ENCODE measurements at regions not wholly inside any gene's neighbourhood (a gene's known extent, or its start where the extent isn't known, plus 50 kb on each side); places are given as distances from the start of the nearest gene placed in this dataset.
"Not testable (repeated sequence)": the region's sequence is repeated elsewhere in the genome, so short reads cannot be mapped to it uniquely, and the experiment has no call there.

- TF ChIP-seq GATA1 (IDR thresholded peaks at IDR 0.05; ENCODE audit: low read depth, low read length) (no peak), POLR2A (IDR thresholded peaks at IDR 0.05; ENCODE audit: low read length) (no peak)
- no peak for DNase-seq
These were observed 534.5 kb downstream of the TMEM38B start for GRCh38 chr9:106228861-106229260.

DNA sequence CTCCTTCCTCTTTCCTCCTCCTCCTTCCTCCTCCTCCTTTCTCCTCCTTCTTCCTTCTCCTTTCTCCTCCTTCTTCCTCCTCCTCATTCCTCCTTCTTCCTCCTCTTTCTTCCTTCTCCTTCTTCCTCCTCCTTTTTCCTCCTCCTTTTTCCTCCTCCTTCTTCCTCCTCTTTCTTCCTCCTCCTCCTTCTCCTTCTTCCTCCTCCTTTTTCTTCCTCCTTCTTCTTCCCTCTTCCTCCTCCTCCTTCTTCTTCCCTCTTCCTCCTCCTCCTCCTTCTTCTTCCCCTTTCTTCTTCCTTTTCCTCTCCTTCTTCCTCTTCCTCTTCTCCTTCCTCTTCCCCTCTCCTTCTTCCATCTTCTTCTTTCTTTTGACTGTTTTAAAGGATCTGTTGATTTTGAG lies 538.8 kb downstream of the TMEM38B start:
- TF ChIP-seq GATA1 (IDR thresholded peaks at IDR 0.05; ENCODE audit: low read depth, low read length): no peak
- TF ChIP-seq POLR2A (IDR thresholded peaks at IDR 0.05; ENCODE audit: low read length): no peak

GRCh38 chr9:106260908-106261307 lies 566.6 kb downstream of the TMEM38B start:
- DNase-seq: not testable (repeated sequence)

More for the DNA sequence above, 538.8 kb downstream of the TMEM38B start:
- DNase-seq: no peak

- no peak for DNase-seq
- TF ChIP-seq GATA1 (IDR thresholded peaks at IDR 0.05; ENCODE audit: low read depth, low read length) (no peak), POLR2A (IDR thresholded peaks at IDR 0.05; ENCODE audit: low read length) (no peak)
These were observed 583.6 kb downstream of the TMEM38B start for GRCh38 chr9:106277966-106278365.

GRCh38 chr9:106283769-106284168 lies 579.2 kb upstream of the ZNF462 start:
- DNase-seq: no peak
- no peak for TF ChIP-seq GATA1 (IDR thresholded peaks at IDR 0.05; ENCODE audit: low read depth, low read length)
- TF ChIP-seq POLR2A (IDR thresholded peaks at IDR 0.05; ENCODE audit: low read length): no peak

DNA sequence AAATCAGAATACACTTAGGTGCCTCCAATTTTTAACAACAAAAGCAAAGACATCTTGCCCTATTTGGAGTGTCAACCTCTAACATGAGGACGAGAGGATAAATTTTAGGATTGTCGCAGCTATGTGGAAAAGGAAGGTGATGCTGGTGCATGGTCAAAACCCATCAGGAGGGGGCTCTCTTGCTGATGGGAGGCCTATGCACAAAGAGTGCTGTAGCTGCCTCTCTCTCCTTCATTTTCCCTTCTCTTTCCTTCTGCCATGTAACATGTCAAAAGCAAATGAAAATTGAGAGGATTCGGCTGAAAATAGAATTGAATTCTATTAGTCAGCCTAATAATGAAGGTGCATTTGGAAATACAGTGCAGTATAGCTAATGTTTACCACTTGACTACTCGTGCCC lies 578.7 kb upstream of the ZNF462 start:
- TF ChIP-seq POLR2A (IDR thresholded peaks at IDR 0.05; ENCODE audit: low read length) (no peak), GATA1 (IDR thresholded peaks at IDR 0.05; ENCODE audit: low read depth, low read length) (no peak)
- no peak for DNase-seq

GRCh38 chr9:106286249-106286648 lies 576.7 kb upstream of the ZNF462 start:
- no peak for TF ChIP-seq POLR2A (IDR thresholded peaks at IDR 0.05; ENCODE audit: low read length)
- no peak for TF ChIP-seq GATA1 (IDR thresholded peaks at IDR 0.05; ENCODE audit: low read depth, low read length)
- DNase-seq: no peak

- no peak for TF ChIP-seq GATA1 (IDR thresholded peaks at IDR 0.05; ENCODE audit: low read depth, low read length)
- TF ChIP-seq POLR2A (IDR thresholded peaks at IDR 0.05; ENCODE audit: low read length): no peak
- no peak for DNase-seq
These were observed 575.8 kb upstream of the ZNF462 start for GRCh38 chr9:106287091-106287631.

GRCh38 chr9:106287731-106288130 lies 575.2 kb upstream of the ZNF462 start:
- no peak for DNase-seq
- TF ChIP-seq POLR2A (IDR thresholded peaks at IDR 0.05; ENCODE audit: low read length) (no peak), GATA1 (IDR thresholded peaks at IDR 0.05; ENCODE audit: low read depth, low read length) (no peak)

DNA sequence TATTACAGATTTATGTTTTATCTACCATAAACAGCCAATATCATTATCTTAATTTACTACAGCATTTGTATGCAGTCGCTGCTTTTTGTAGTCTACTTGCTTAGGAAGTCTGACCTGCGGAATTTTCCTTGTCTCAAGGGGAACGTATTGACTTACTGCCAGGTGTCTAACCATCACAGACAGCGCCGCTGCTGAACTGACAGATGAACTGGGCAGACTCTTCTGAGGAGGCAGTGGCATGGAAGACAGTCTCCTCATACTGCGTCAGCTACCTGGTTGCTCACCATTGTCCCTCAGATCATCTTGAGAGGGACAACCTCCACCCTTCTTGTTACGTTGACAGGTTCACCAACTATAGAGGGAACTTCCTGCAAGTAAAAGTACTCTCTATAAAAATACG lies 574.3 kb upstream of the ZNF462 start:
- no peak for TF ChIP-seq GATA1 (IDR thresholded peaks at IDR 0.05; ENCODE audit: low read depth, low read length)
- TF ChIP-seq POLR2A (IDR thresholded peaks at IDR 0.05; ENCODE audit: low read length): no peak
- no peak for DNase-seq

- TF ChIP-seq POLR2A (IDR thresholded peaks at IDR 0.05; ENCODE audit: low read length) (no peak), GATA1 (IDR thresholded peaks at IDR 0.05; ENCODE audit: low read depth, low read length) (no peak)
- DNase-seq: no peak
These were observed 571.2 kb upstream of the ZNF462 start for GRCh38 chr9:106291786-106292185.

- no peak for DNase-seq
- TF ChIP-seq POLR2A (IDR thresholded peaks at IDR 0.05; ENCODE audit: low read length) (no peak), GATA1 (IDR thresholded peaks at IDR 0.05; ENCODE audit: low read depth, low read length) (no peak)
These were observed 566.5 kb upstream of the ZNF462 start for GRCh38 chr9:106296426-106296825.

DNA sequence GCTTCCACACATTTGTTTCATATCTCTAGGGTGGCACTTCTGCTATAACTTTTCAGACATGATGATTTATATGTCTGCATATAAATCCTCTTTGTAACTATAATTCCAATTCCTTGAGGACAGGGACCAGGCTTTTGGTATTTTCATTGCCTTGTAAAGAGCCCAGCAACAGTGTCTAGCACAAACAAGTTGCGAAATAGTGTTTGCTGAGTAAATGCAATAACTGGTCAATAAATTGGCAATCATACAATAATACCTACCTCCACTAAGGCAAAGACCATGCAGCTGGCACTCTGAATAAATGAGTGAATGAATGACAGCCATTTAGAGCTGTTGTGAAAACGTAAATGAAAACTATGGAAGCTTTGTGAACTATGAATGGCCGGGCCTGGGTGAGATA lies 564.0 kb upstream of the ZNF462 start:
- TF ChIP-seq GATA1 (IDR thresholded peaks at IDR 0.05; ENCODE audit: low read depth, low read length) (no peak), POLR2A (IDR thresholded peaks at IDR 0.05; ENCODE audit: low read length) (no peak)
- DNase-seq: no peak

- no peak for TF ChIP-seq POLR2A (IDR thresholded peaks at IDR 0.05; ENCODE audit: low read length)
- no peak for TF ChIP-seq GATA1 (IDR thresholded peaks at IDR 0.05; ENCODE audit: low read depth, low read length)
- no peak for DNase-seq
These were observed 558.5 kb upstream of the ZNF462 start for GRCh38 chr9:106304401-106304920.

- no peak for TF ChIP-seq GATA1 (IDR thresholded peaks at IDR 0.05; ENCODE audit: low read depth, low read length)
- TF ChIP-seq POLR2A (IDR thresholded peaks at IDR 0.05; ENCODE audit: low read length): no peak
- DNase-seq: no peak
These were observed 557.4 kb upstream of the ZNF462 start for GRCh38 chr9:106305428-106306133.
